K562 (cell line): ENCODE measurements at regions not wholly inside any gene's neighbourhood (a gene's known extent, or its start where the extent isn't known, plus 50 kb on each side); places are given as distances from the start of the nearest gene placed in this dataset.

Experiments
- ATAC-seq: fragments of 200-7000 bp; cut with Tn5 transposase; 3 replicates; pipeline ENCODE4 v1.9.1; 2020; ENCODE audit warnings: moderate library complexity
- BruUV-seq: library from RNA; stranded (reverse); fragments of 400-500 nt; replicated peaks from 2 replicates; lab custom pipeline; 2021; lab: Mats Ljungman, UMichigan
- CTCF ChIA-PET: fragments of 300-600 bp; formaldehyde crosslinking; extraction: SDS; loops from one replicate; lab custom pipeline; 2021; ENCODE audit warnings: low intra/inter-chr PET ratio; lab: Yijun Ruan, JAX
- POLR2A ChIA-PET: fragments of 300-600, 350-650 bp; sonication (Branson Sonifier 250); formaldehyde crosslinking; extraction: SDS; loops from one replicate; lab custom pipeline; 2021; ENCODE audit warnings: antibody characterized with exemption, inconsistent platforms; lab: Yijun Ruan, JAX
- DNase-seq, 4 experiments: peaks; one replicate each; pipeline versions ENCODE4 v3.0.0 to v3.0.0-alpha.2; 2011 to 2018; ENCODE audit warnings: low spot score in 3 of 4, mixed read lengths in 3 of 4; ENCODE audit errors: extremely low read depth in 1 of 4
- FAIRE-seq: peaks from 2 replicates; lab custom pipeline; 2011; peaks lifted over from hg19 to GRCh38; lab: Jason Lieb, UNC
- H2AFZ ChIP-seq: 2 replicates; pipeline ENCODE4 v1.6.0; 2011; ENCODE audit warnings: low read depth, low read length, control low read depth, inconsistent platforms
- H3K27ac ChIP-seq: fragments of 200-600 bp; 3 replicates; pipeline ENCODE4 v1.8.0; 2011; ENCODE audit warnings: low read depth, mild to moderate bottlenecking, control low read depth, inconsistent platforms, low read length, moderate library complexity, mixed read lengths; ENCODE audit errors: extremely low read depth
- H3K27me3 ChIP-seq, 2 experiments: fragments of 300-600 bp in 1 of 2; 2 replicates in 1 of 2; 3 replicates in 1 of 2; pipeline versions ENCODE4 v1.6.0 to v1.8.0; 2011; ENCODE audit warnings: inconsistent platforms in 2 of 2, low read length in 2 of 2, mild to moderate bottlenecking in 1 of 2, mixed read lengths in 1 of 2, moderate library complexity in 1 of 2; ENCODE audit not compliant: control insufficient read depth in 2 of 2, insufficient read depth in 2 of 2
- H3K36me3 ChIP-seq: fragments of 300-600 bp; 3 replicates; pipeline ENCODE4 v1.8.0; 2011; ENCODE audit warnings: mild to moderate bottlenecking, low read length, inconsistent platforms; ENCODE audit not compliant: control insufficient read depth, insufficient read depth
- H3K4me1 ChIP-seq, 2 experiments: fragments of 200-600 bp in 1 of 2; replicated peaks in 1 of 2; 2 replicates in 1 of 2; 3 replicates in 1 of 2; pipeline versions ENCODE4 v1.5.1 to v1.8.0; 2011; ENCODE audit warnings: inconsistent platforms in 2 of 2, low read length in 2 of 2, mild to moderate bottlenecking in 1 of 2, mixed read lengths in 1 of 2, moderate library complexity in 1 of 2; ENCODE audit not compliant: control insufficient read depth in 2 of 2, insufficient read depth in 2 of 2
- H3K4me2 ChIP-seq: 2 replicates; pipeline ENCODE4 v1.6.1; 2011; ENCODE audit warnings: low read length, control low read depth, inconsistent platforms, mixed read lengths; ENCODE audit not compliant: insufficient read depth
- H3K4me3 ChIP-seq: fragments of 200-600 bp; sonication (generic), shearing (Covaris generic); 2 replicates; pipeline ENCODE4 v1.5.1; 2016; ENCODE audit warnings: control low read depth, inconsistent platforms
- H3K79me2 ChIP-seq: fragments of 200-600 bp; 3 replicates; pipeline ENCODE4 v1.8.0; 2011; ENCODE audit warnings: low read length, inconsistent platforms; ENCODE audit not compliant: control insufficient read depth, insufficient read depth
- H3K9ac ChIP-seq, 2 experiments: 2 replicates each; pipeline versions ENCODE4 v1.6.0 to v1.6.1; 2011; ENCODE audit warnings: low read depth in 2 of 2, low read length in 2 of 2, control low read depth in 1 of 2, inconsistent platforms in 1 of 2, mild to moderate bottlenecking in 1 of 2, mixed read lengths in 1 of 2; ENCODE audit not compliant: insufficient read depth in 1 of 2
- H3K9me1 ChIP-seq: one replicate; pipeline ENCODE4 v1.6.0; 2011; ENCODE audit warnings: inconsistent platforms, mild to moderate bottlenecking, low read length, moderate library complexity; ENCODE audit not compliant: control insufficient read depth, insufficient read depth
- H3K9me3 ChIP-seq: replicated peaks from 2 replicates; pipeline ENCODE4 v1.5.1; 2011; ENCODE audit warnings: low read depth, low read length, inconsistent platforms; ENCODE audit not compliant: control insufficient read depth, insufficient read depth
- H4K20me1 ChIP-seq: replicated peaks from 2 replicates; pipeline ENCODE4 v1.6.1; 2011; ENCODE audit warnings: low read length, inconsistent platforms, mixed read lengths; ENCODE audit not compliant: control insufficient read depth, insufficient read depth
- C11orf30 ChIP-seq: fragments of 450-650 bp; IDR thresholded peaks from 2 replicates; pipeline ENCODE4 v1.6.1; 2016; ENCODE audit warnings: low read depth, mild to moderate bottlenecking
- CTBP1 ChIP-seq: fragments of 450-650 bp; IDR thresholded peaks from 2 replicates; pipeline ENCODE4 v1.6.1; 2016; ENCODE audit warnings: borderline replicate concordance
- ELF2 ChIP-seq: fragments of 250-450 bp; sonication (Bioruptor Pico); IDR thresholded peaks from 2 replicates; pipeline ENCODE4 v1.5.0; 2021; ENCODE audit warnings: mild to moderate bottlenecking
- FIP1L1 ChIP-seq: fragments of 200-400 bp; formaldehyde crosslinking; IDR thresholded peaks from 2 replicates; pipeline ENCODE4 v1.6.1; 2018; ENCODE audit warnings: mild to moderate bottlenecking, low read depth, low read length; ENCODE audit not compliant: poor library complexity, severe bottlenecking
- FOXK2 ChIP-seq, 2 experiments: fragments of 450-650 bp; IDR thresholded peaks in 1 of 2; conservative IDR thresholded peaks in 1 of 2; 2 replicates each; pipeline ENCODE4 v1.6.1; 2016; ENCODE audit warnings: low read depth in 2 of 2, mild to moderate bottlenecking in 1 of 2
- JUN ChIP-seq, 2 experiments: sonication (generic) in 1 of 2; formaldehyde crosslinking in 1 of 2; IDR thresholded peaks; 2 replicates each; pipeline versions ENCODE4 v1.6.1 to v1.8.0; 2012 to 2022; ENCODE audit warnings: borderline replicate concordance in 2 of 2, mild to moderate bottlenecking in 2 of 2, improper control_type of control experiment in 1 of 2, low read depth in 1 of 2, low read length in 1 of 2, missing genetic modification reagents in 1 of 2
- KLF1 ChIP-seq: fragments of 450-650 bp; IDR thresholded peaks from 2 replicates; pipeline ENCODE4 v1.6.1; 2016; ENCODE audit warnings: missing genetic modification characterization, missing compliant biosample characterization
- NFE2 ChIP-seq: IDR thresholded peaks from 2 replicates; pipeline ENCODE4 v1.6.1; 2014; ENCODE audit warnings: antibody characterized with exemption, low read depth
- RB1 ChIP-seq: fragments of 450-650 bp; IDR thresholded peaks from 2 replicates; pipeline ENCODE4 v1.6.1; 2017; ENCODE audit warnings: low read depth, mild to moderate bottlenecking
- SAFB2 ChIP-seq: fragments of 200-400 bp; formaldehyde crosslinking; IDR thresholded peaks from 2 replicates; pipeline ENCODE4 v1.6.1; 2018; ENCODE audit warnings: borderline replicate concordance, low read length, low read depth, moderate library complexity; ENCODE audit not compliant: severe bottlenecking
- TAF7 ChIP-seq: fragments of 450-650 bp; IDR thresholded peaks from 2 replicates; pipeline ENCODE4 v1.6.1; 2016; ENCODE audit warnings: missing genetic modification characterization, missing compliant biosample characterization
- XRCC4 ChIP-seq: IDR thresholded peaks from one replicate; pipeline ENCODE4 v1.6.1; 2011; ENCODE audit not compliant: insufficient read depth, insufficient read length; ENCODE audit errors: extremely low read depth
- YBX1 ChIP-seq: fragments of 450-650 bp; IDR thresholded peaks from 2 replicates; pipeline ENCODE4 v1.7.1; 2016; ENCODE audit warnings: mild to moderate bottlenecking
- ZFP1 ChIP-seq: fragments of 450-650 bp; formaldehyde crosslinking; IDR thresholded peaks from 2 replicates; pipeline ENCODE4 v1.4.0; 2020; ENCODE audit warnings: mild to moderate bottlenecking, mixed read lengths
- ZFPM2 ChIP-seq: fragments of 250-450 bp; sonication (Bioruptor Pico); IDR thresholded peaks from 2 replicates; pipeline ENCODE4 v1.5.1; 2022; ENCODE audit warnings: mild to moderate bottlenecking
- ZNF408 ChIP-seq: fragments of 250-450 bp; sonication (Bioruptor Pico); IDR thresholded peaks from 2 replicates; pipeline ENCODE4 v1.4.0; 2020; ENCODE audit warnings: low read depth, mild to moderate bottlenecking, moderate library complexity
- ZNF584 ChIP-seq: fragments of 200-800 bp; sonication (Bioruptor generic); IDR thresholded peaks from 2 replicates; pipeline ENCODE4 v1.6.1; 2016; ENCODE audit warnings: low read depth, mild to moderate bottlenecking, missing genetic modification characterization, missing compliant biosample characterization
- ZNF586 ChIP-seq: fragments of 450-650 bp; formaldehyde crosslinking; conservative IDR thresholded peaks from 2 replicates; pipeline ENCODE4 v1.4.0; 2020; ENCODE audit warnings: mild to moderate bottlenecking, moderate library complexity
- WGBS: fragments of 100-300 bp; shearing (Covaris generic); methylation state at CpG from one replicate; pipeline ENCODE4 v1.1.6; 2016; ENCODE audit warnings: low coverage, mixed read lengths; ENCODE audit not compliant: insufficient coverage; ENCODE audit errors: missing lambda C conversion rate; 5-methylcytosine and 5-hydroxymethylcytosine counted together
- in situ Hi-C: fragments of 300-500 bp; cut with MboI; formaldehyde crosslinking; loops from 4 replicates; pipeline ENCODE4 v1.15.0; 2018; ENCODE audit warnings: inconsistent platforms, mixed read lengths
- intact Hi-C: fragments of 100-400 bp; cut with micrococcal nuclease; formaldehyde crosslinking; loops from 2 replicates; pipeline ENCODE4 v1.14.2; 2022
- TF ChIP-seq, protein P1 (sequence below): sonication (generic); formaldehyde crosslinking; IDR thresholded peaks from 2 replicates; pipeline ENCODE4 v1.8.1; 2022; ENCODE audit warnings: missing genetic modification reagents

DNA sequence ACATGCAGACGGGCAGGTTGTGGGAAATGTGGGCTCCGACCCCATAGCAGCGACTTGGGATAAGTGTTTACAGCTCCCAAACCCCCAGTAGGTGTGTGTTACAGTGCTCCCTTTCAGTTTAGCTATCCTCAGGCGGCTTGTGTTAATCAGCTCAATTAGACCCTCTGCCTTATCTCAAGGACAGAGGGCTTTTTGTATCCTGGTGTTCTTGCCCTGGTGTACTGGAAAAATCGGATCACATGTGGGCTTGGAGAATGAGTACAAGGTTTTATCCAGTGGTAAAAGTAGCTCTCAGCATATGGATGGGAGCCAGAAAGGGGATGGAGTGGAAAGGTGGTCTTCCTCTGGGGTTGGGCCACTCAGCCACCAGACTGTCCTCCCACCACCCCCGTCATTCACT is 264.7 kb upstream of the SYT4 start:
- in situ Hi-C loops (no loop called here), intact Hi-C loops (no loop called here)
- 0% methylated on average over 5 of the region's 6 CpGs for WGBS
- Histone ChIP-seq H3K4me1 (no peaks in the 10 kb centered on the region), H4K20me1 (no peaks in the 10 kb centered on the region), H3K36me3 (no peaks in the 10 kb centered on the region), H2AFZ (no peak overlapping the region), H3K9me3 (no peaks in the 10 kb centered on the region), H3K27me3 (no peaks in the 10 kb centered on the region), H3K4me2 (no peak overlapping the region), H3K4me3 (no peak overlapping the region), H3K27ac (no peak overlapping the region), H3K79me2 (no peaks in the 10 kb centered on the region), H3K9ac (no peak overlapping the region), H3K9me1 (no peaks in the 10 kb centered on the region)
- CTCF ChIA-PET = no interaction called here
- BruUV-seq = no TSS peak
- TF ChIP-seq FIP1L1 (no peak), ZNF408 (CRISPR knock-in tag) (no peak), RB1 (no peak), C11orf30 (no peak), ELF2 (CRISPR knock-in tag) (no peak), ZNF584 (no peak), JUN (IDR thresholded peaks at IDR 0.05; ENCODE audit: borderline replicate concordance, low read depth, low read length) (no peak), JUN (CRISPR knock-in tag; IDR thresholded peaks at IDR 0.05; ENCODE audit: borderline replicate concordance) (no peak), TAF7 (tag) (no peak), ZFP1 (CRISPR knock-in tag) (no peak), SAFB2 (no peak), FOXK2 (conservative IDR thresholded peaks at IDR 0.05 in 1 of 2, IDR thresholded peaks at IDR 0.05 in 1 of 2; ENCODE audit: low read depth in 2 of 2) (no peak), KLF1 (tag) (no peak), ZFPM2 (CRISPR knock-in tag) (no peak), NFE2 (no peak), YBX1 (no peak), CTBP1 (no peak), ZNF586 (CRISPR knock-in tag) (no peak), XRCC4 (no peak)
- TF ChIP-seq, protein P1, sequence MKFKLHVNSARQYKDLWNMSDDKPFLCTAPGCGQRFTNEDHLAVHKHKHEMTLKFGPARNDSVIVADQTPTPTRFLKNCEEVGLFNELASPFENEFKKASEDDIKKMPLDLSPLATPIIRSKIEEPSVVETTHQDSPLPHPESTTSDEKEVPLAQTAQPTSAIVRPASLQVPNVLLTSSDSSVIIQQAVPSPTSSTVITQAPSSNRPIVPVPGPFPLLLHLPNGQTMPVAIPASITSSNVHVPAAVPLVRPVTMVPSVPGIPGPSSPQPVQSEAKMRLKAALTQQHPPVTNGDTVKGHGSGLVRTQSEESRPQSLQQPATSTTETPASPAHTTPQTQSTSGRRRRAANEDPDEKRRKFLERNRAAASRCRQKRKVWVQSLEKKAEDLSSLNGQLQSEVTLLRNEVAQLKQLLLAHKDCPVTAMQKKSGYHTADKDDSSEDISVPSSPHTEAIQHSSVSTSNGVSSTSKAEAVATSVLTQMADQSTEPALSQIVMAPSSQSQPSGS = no peak
- ATAC-seq = no peak
- DNase-seq = no peak
- POLR2A ChIA-PET = no interaction called here
- no peak for FAIRE-seq
